SK-N-SH (cell line): ENCODE measurements at regions not wholly inside any gene's neighbourhood (a gene's known extent, or its start where the extent isn't known, plus 50 kb on each side); places are given as distances from the start of the nearest gene placed in this dataset.

ENCODE experiments used
- CTCF ChIA-PET: fragments of 300-600, 350-600 bp; formaldehyde crosslinking; extraction: SDS; loops from one replicate; lab custom pipeline; 2021; lab: Yijun Ruan, JAX
- POLR2A ChIA-PET: fragments of 350-600 bp; sonication (Branson Sonifier 250); formaldehyde crosslinking; extraction: SDS; loops from one replicate; lab custom pipeline; 2020; ENCODE audit warnings: antibody characterized with exemption, inconsistent platforms; lab: Yijun Ruan, JAX
- DNase-seq: peaks from one replicate; pipeline ENCODE4 v3.0.0; 2012
- H2AFZ ChIP-seq: fragments of 200-600 bp; sonication (generic); 2 replicates; pipeline ENCODE4 v1.8.1; 2016; ENCODE audit warnings: antibody characterized with exemption, mild to moderate bottlenecking, low read depth
- H3F3A ChIP-seq: fragments of 200-600 bp; sonication (generic); replicated peaks from 2 replicates; pipeline ENCODE3; 2016; ENCODE audit warnings: antibody characterized with exemption, mild to moderate bottlenecking; ENCODE audit not compliant: insufficient read depth
- H3K27ac ChIP-seq, 2 experiments: fragments of 200-500 bp in 1 of 2; fragments of 200-600 bp in 1 of 2; sonication (Bioruptor generic) in 1 of 2; sonication (generic), shearing (Covaris generic) in 1 of 2; 2 replicates each; pipeline versions ENCODE4 v1.5.1 to v1.6.1; 2014 to 2016; ENCODE audit warnings: low read depth in 2 of 2, inconsistent platforms in 1 of 2, low read length in 1 of 2, mild to moderate bottlenecking in 1 of 2, mixed read lengths in 1 of 2
- H3K27me3 ChIP-seq: fragments of 200-600 bp; sonication (generic), shearing (Covaris generic); 2 replicates; pipeline ENCODE4 v1.6.1; 2016; ENCODE audit warnings: mixed run types; ENCODE audit not compliant: insufficient read depth
- H3K36me3 ChIP-seq, 2 experiments: fragments of 200-500 bp in 1 of 2; fragments of 200-600 bp in 1 of 2; sonication (Bioruptor generic) in 1 of 2; sonication (generic) in 1 of 2; replicated peaks in 1 of 2; 2 replicates each; pipeline versions ENCODE3 to v1.5.1; 2014 to 2016; ENCODE audit warnings: low read length in 1 of 2, mild to moderate bottlenecking in 1 of 2; ENCODE audit not compliant: insufficient read depth in 2 of 2, control insufficient read depth in 1 of 2
- H3K4me1 ChIP-seq, 2 experiments: fragments of 200-500 bp in 1 of 2; fragments of 200-600 bp in 1 of 2; sonication (Bioruptor generic) in 1 of 2; sonication (generic), shearing (Covaris generic) in 1 of 2; 2 replicates each; pipeline versions ENCODE4 v1.5.1 to v1.6.1; 2014 to 2016; ENCODE audit warnings: low read depth in 1 of 2, low read length in 1 of 2, mixed run types in 1 of 2; ENCODE audit not compliant: insufficient read depth in 2 of 2, control insufficient read depth in 1 of 2
- H3K4me2 ChIP-seq: fragments of 200-600 bp; sonication (generic), shearing (Covaris generic); 2 replicates; pipeline ENCODE4 v1.6.1; 2017; ENCODE audit warnings: mixed run types
- H3K4me3 ChIP-seq, 2 experiments: fragments of 200-500 bp in 1 of 2; fragments of 200-600 bp in 1 of 2; sonication (Bioruptor generic) in 1 of 2; sonication (generic), shearing (Covaris generic) in 1 of 2; 2 replicates each; pipeline versions ENCODE4 v1.5.1 to v1.8.1; 2014 to 2016; ENCODE audit warnings: low read depth in 2 of 2, inconsistent platforms in 1 of 2, low read length in 1 of 2, mild to moderate bottlenecking in 1 of 2, mixed read lengths in 1 of 2, moderate library complexity in 1 of 2
- H3K79me2 ChIP-seq: fragments of 200-600 bp; sonication (generic); 2 replicates; pipeline ENCODE4 v1.8.1; 2017; ENCODE audit warnings: mild to moderate bottlenecking; ENCODE audit not compliant: insufficient read depth
- H3K9ac ChIP-seq: fragments of 200-600 bp; sonication (generic); 2 replicates; pipeline ENCODE4 v1.6.1; 2017; ENCODE audit warnings: mixed run types
- H3K9me2 ChIP-seq: fragments of 200-600 bp; sonication (generic); 2 replicates; pipeline ENCODE4 v1.6.1; 2017; ENCODE audit warnings: mixed run types
- H3K9me3 ChIP-seq: fragments of 200-600 bp; sonication (generic); 2 replicates; pipeline ENCODE4 v1.6.1; 2017; ENCODE audit warnings: mixed run types, mild to moderate bottlenecking, moderate library complexity
- H4K20me1 ChIP-seq: fragments of 200-600 bp; sonication (generic); 2 replicates; pipeline ENCODE4 v1.6.1; 2017; ENCODE audit warnings: mild to moderate bottlenecking, mixed run types; ENCODE audit not compliant: insufficient read depth
- CHD2 ChIP-seq: fragments of 150-350 bp; IDR thresholded peaks from 2 replicates; pipeline ENCODE4 v1.6.1; 2018; ENCODE audit warnings: low read length; ENCODE audit not compliant: partially characterized antibody
- FOSL2 ChIP-seq: IDR thresholded peaks from 2 replicates; pipeline ENCODE4 v1.4.0; 2012; ENCODE audit warnings: low read depth, mild to moderate bottlenecking, moderate library complexity, borderline replicate concordance
- FOXM1 ChIP-seq: IDR thresholded peaks from 2 replicates; pipeline ENCODE4 v1.4.0; 2012; ENCODE audit warnings: low read depth, mild to moderate bottlenecking
- GATA2 ChIP-seq: sonication (generic); formaldehyde crosslinking; IDR thresholded peaks from 2 replicates; pipeline ENCODE4 v1.5.0; 2020; ENCODE audit warnings: mild to moderate bottlenecking, missing genetic modification reagents
- NRF1 ChIP-seq: IDR thresholded peaks from 2 replicates; pipeline ENCODE4 v1.6.1; 2012; ENCODE audit warnings: low read depth, mild to moderate bottlenecking, low read length
- RAD21 ChIP-seq: IDR thresholded peaks from 2 replicates; pipeline ENCODE4 v1.6.1; 2012; ENCODE audit warnings: mild to moderate bottlenecking, low read length
- SMC3 ChIP-seq: IDR thresholded peaks from 2 replicates; pipeline ENCODE4 v1.6.1; 2012; ENCODE audit warnings: low read depth, low read length, improper control_type of control experiment
- TEAD4 ChIP-seq: IDR thresholded peaks from 2 replicates; pipeline ENCODE4 v1.4.0; 2012; ENCODE audit warnings: mild to moderate bottlenecking, borderline replicate concordance; ENCODE audit not compliant: insufficient read depth
- TF ChIP-seq, protein P1 (sequence below): fragments of 150-350 bp; IDR thresholded peaks from 2 replicates; pipeline ENCODE4 v1.6.1; 2017; ENCODE audit warnings: antibody characterized with exemption, low read length, low read depth, borderline replicate concordance
- TF ChIP-seq, protein P2 (sequence below): fragments of 200-600 bp; sonication (generic); IDR thresholded peaks from 2 replicates; pipeline ENCODE4 v1.6.1; 2017; ENCODE audit warnings: antibody characterized with exemption, mild to moderate bottlenecking, moderate library complexity
- TF ChIP-seq, protein P3 (sequence below): IDR thresholded peaks from 2 replicates; pipeline ENCODE4; 2012

DNA sequence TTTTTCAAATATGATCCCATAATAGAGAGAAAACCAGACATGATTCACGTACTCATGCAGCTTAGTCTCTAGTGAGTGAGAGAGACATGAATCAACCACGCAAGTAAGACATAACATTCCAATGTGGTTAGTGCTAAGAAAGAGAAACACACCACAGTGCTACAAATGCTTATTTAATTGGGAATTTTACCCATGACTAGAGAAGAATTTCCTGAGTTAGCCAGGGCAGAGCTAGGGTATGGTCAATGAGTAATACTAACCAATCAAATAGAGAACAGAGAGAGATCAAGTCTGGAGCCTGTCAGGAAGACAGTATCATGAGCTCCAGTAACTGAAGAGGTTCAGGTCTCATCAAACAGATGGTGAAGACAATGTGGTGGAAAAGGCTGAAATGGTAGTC is 495.2 kb downstream of the PDGFC start (continued):
- TF ChIP-seq, protein P1, sequence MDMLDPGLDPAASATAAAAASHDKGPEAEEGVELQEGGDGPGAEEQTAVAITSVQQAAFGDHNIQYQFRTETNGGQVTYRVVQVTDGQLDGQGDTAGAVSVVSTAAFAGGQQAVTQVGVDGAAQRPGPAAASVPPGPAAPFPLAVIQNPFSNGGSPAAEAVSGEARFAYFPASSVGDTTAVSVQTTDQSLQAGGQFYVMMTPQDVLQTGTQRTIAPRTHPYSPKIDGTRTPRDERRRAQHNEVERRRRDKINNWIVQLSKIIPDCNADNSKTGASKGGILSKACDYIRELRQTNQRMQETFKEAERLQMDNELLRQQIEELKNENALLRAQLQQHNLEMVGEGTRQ, result no peak
- no peak for TF ChIP-seq GATA2
- TF ChIP-seq, protein P2, sequence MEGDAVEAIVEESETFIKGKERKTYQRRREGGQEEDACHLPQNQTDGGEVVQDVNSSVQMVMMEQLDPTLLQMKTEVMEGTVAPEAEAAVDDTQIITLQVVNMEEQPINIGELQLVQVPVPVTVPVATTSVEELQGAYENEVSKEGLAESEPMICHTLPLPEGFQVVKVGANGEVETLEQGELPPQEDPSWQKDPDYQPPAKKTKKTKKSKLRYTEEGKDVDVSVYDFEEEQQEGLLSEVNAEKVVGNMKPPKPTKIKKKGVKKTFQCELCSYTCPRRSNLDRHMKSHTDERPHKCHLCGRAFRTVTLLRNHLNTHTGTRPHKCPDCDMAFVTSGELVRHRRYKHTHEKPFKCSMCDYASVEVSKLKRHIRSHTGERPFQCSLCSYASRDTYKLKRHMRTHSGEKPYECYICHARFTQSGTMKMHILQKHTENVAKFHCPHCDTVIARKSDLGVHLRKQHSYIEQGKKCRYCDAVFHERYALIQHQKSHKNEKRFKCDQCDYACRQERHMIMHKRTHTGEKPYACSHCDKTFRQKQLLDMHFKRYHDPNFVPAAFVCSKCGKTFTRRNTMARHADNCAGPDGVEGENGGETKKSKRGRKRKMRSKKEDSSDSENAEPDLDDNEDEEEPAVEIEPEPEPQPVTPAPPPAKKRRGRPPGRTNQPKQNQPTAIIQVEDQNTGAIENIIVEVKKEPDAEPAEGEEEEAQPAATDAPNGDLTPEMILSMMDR, result no peak
- TF ChIP-seq CHD2, result no peak
- TF ChIP-seq FOSL2, result peak; percentile 98
- TF ChIP-seq NRF1, result no peak

DNA sequence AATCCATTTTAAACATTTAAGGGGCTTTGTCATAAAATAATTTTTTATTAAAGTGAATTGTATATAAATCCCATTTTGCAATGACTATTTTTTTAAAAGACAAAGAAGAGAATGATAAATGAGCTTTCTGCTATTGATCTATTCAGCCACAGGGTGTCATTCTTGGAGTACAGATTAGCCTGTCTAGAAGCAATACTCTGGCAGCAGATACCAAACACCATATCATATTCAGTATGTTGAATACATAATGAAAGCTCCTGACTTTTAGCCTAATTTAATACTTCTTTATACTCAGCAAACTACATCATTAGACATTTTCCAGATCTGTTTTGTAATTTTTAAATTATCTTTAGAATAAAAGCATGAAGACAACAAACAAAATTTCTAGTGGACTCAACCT is 496.3 kb downstream of the PDGFC start:
- ChIA-PET POLR2A (no interaction called here), CTCF (interaction anchor here (1.1 to 1.9 kb wide), 6 partner anchors 8 to 1774 kb away, joined by 3 to 15 read pairs (median 8); no protein-coding TSS in a partner anchor)
- peak overlapping the region; percentile 23; the same call in 1 of the 2 replicates for H3K4me2 ChIP-seq

More for the DNA sequence above, 496.3 kb downstream of the PDGFC start:
- no peaks in the 10 kb centered on the region for H3K36me3 ChIP-seq
- peak overlapping the region; percentile 7; the same call in 1 of the 2 replicates for H2AFZ ChIP-seq
- no peaks in the 10 kb centered on the region for H3K79me2 ChIP-seq
- no peaks in the 10 kb centered on the region for H3K9me2 ChIP-seq
- no peaks in the 10 kb centered on the region for H4K20me1 ChIP-seq
- H3K27ac ChIP-seq, result peak overlapping the region; percentile 79 to 89; a peak in 3 of 4 replicates
- H3K9ac ChIP-seq, result peak overlapping the region; percentile 45; the same call in 1 of the 2 replicates
- peaks cover 0 to 15% of the 10 kb centered on the region in 2 experiments; a peak in 1 of 4 replicates for H3K4me1 ChIP-seq
- H3F3A ChIP-seq, result peaks cover 20% of the 10 kb centered on the region
- peaks cover 4% of the 10 kb centered on the region; the same call in 1 of the 2 replicates for H3K9me3 ChIP-seq
- TF ChIP-seq TEAD4, result no peak
- TF ChIP-seq, protein P1, result no peak
- TF ChIP-seq, protein P2, result peak; percentile 85
- peak; percentile 79 for TF ChIP-seq RAD21
- peak; percentile 68 for TF ChIP-seq SMC3
- no peak for TF ChIP-seq FOXM1
- TF ChIP-seq, protein P3, sequence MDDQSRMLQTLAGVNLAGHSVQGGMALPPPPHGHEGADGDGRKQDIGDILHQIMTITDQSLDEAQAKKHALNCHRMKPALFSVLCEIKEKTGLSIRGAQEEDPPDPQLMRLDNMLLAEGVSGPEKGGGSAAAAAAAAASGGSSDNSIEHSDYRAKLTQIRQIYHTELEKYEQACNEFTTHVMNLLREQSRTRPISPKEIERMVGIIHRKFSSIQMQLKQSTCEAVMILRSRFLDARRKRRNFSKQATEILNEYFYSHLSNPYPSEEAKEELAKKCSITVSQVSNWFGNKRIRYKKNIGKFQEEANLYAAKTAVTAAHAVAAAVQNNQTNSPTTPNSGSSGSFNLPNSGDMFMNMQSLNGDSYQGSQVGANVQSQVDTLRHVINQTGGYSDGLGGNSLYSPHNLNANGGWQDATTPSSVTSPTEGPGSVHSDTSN, result peak; percentile 22; the same call in 1 of the 2 replicates
- H3K4me3 ChIP-seq, result no peak overlapping the region
- no peaks in the 10 kb centered on the region for H3K27me3 ChIP-seq
- peak; percentile 21 for DNase-seq
